ENCODE measurements at regions not wholly inside any gene's neighbourhood (a gene's known extent, or its start where the extent isn't known, plus 50 kb on each side); places are given as distances from the start of the nearest gene placed in this dataset.

GRCh38 chr5:153018121-153018520, 472.3 kb upstream of the GRIA1 start:
- ChIA-PET CTCF (no interaction called here), POLR2A (no interaction called here)
- H3K4me1 Mint-ChIP-seq = no peaks in the 10 kb centered on the region
- DNase-seq (no peak), ATAC-seq (ENCODE audit: low read depth) (no peak)
- no peak overlapping the region for H3K27ac Mint-ChIP-seq
- peaks cover 11% of the 10 kb centered on the region for H3K9me3 Mint-ChIP-seq
- H3K27me3 Mint-ChIP-seq = no peaks in the 10 kb centered on the region
- no peak for TF ChIP-seq CTCF (IDR thresholded peaks at IDR 0.05)
- intact Hi-C loops (cut with micrococcal nuclease) = no loop called here
- no peaks in the 10 kb centered on the region for H3K36me3 Mint-ChIP-seq (ENCODE audit: low read depth)
- no peak overlapping the region for H3K4me3 Mint-ChIP-seq

GRCh38 chr5:153030755-153031725, 459.4 kb upstream of the GRIA1 start:
- Mint-ChIP-seq H3K27me3 (no peaks in the 10 kb centered on the region), H3K9me3 (peaks cover 6% of the 10 kb centered on the region), H3K4me3 (no peak overlapping the region), H3K4me1 (no peaks in the 10 kb centered on the region), H3K36me3 (ENCODE audit: low read depth) (no peaks in the 10 kb centered on the region), H3K27ac (no peak overlapping the region)
- ATAC-seq (ENCODE audit: low read depth) (no peak), DNase-seq (no peak)
- ChIA-PET POLR2A (no interaction called here), CTCF (no interaction called here)
- TF ChIP-seq CTCF (IDR thresholded peaks at IDR 0.05) = no peak
- intact Hi-C loops (cut with micrococcal nuclease) = no loop called here

GRCh38 chr5:153039501-153039900, 451.0 kb upstream of the GRIA1 start:
- Mint-ChIP-seq H3K4me3 (no peak overlapping the region), H3K4me1 (no peaks in the 10 kb centered on the region), H3K9me3 (peaks cover 10% of the 10 kb centered on the region), H3K27ac (no peak overlapping the region), H3K27me3 (no peaks in the 10 kb centered on the region), H3K36me3 (ENCODE audit: low read depth) (no peaks in the 10 kb centered on the region)
- DNase-seq (no peak), ATAC-seq (ENCODE audit: low read depth) (no peak)
- no peak for TF ChIP-seq CTCF (IDR thresholded peaks at IDR 0.05)
- intact Hi-C loops (cut with micrococcal nuclease) = no loop called here
- ChIA-PET POLR2A (no interaction called here), CTCF (no interaction called here)

GRCh38 chr5:153043886-153044285, 446.6 kb upstream of the GRIA1 start:
- Mint-ChIP-seq H3K4me3 (no peak overlapping the region), H3K9me3 (peaks cover 7% of the 10 kb centered on the region), H3K27ac (no peak overlapping the region), H3K4me1 (no peaks in the 10 kb centered on the region), H3K27me3 (no peaks in the 10 kb centered on the region), H3K36me3 (ENCODE audit: low read depth) (no peaks in the 10 kb centered on the region)
- no peak for DNase-seq
- no peak for TF ChIP-seq CTCF (IDR thresholded peaks at IDR 0.05)
- intact Hi-C loops (cut with micrococcal nuclease) = no loop called here
- ATAC-seq (ENCODE audit: low read depth) = no peak
- POLR2A ChIA-PET = no interaction called here
- CTCF ChIA-PET = no interaction called here

GRCh38 chr5:153050496-153051179, 439.8 kb upstream of the GRIA1 start:
- H3K27ac Mint-ChIP-seq = no peak overlapping the region
- H3K27me3 Mint-ChIP-seq = no peaks in the 10 kb centered on the region
- ChIA-PET POLR2A (no interaction called here), CTCF (no interaction called here)
- H3K4me3 Mint-ChIP-seq = no peak overlapping the region
- TF ChIP-seq CTCF (IDR thresholded peaks at IDR 0.05) = no peak
- no peaks in the 10 kb centered on the region for H3K36me3 Mint-ChIP-seq (ENCODE audit: low read depth)
- H3K4me1 Mint-ChIP-seq = no peaks in the 10 kb centered on the region
- ATAC-seq (ENCODE audit: low read depth) = no peak
- intact Hi-C loops (cut with micrococcal nuclease) = no loop called here
- DNase-seq = no peak
- H3K9me3 Mint-ChIP-seq = peaks cover 2% of the 10 kb centered on the region

Data from activated B cell treated with CpG ODN at 0.5 μM for 24 hours (primary cell).